ENCODE measurements at regions not wholly inside any gene's neighbourhood (a gene's known extent, or its start where the extent isn't known, plus 50 kb on each side); places are given as distances from the start of the nearest gene placed in this dataset.

DNA sequence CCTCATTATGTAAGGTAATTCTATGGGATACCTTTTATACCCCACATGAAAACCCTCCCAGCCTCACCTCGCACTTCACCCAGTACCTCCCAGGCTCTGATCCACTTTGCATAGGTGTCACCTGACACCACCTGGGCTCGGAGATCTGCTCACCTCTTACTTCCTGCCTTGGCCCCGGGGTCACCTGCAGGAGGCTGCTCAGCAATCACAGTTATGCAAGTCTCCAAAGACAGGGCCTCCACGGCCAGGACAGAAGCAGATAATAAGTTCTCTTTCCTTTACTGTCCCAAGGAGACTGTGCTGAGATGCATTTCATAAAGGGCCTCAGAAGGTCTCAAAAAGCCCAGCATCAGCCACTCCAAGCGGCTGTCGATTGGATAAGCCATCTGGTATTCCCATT, 112.4 kb upstream of the PPP2R2D start:
- TF ChIP-seq CTCF (IDR thresholded peaks at IDR 0.05; ENCODE audit: low read depth, low read length), result no peak
- POLR2A ChIA-PET, result no interaction called here
- CTCF ChIA-PET, result no interaction called here
- no peak overlapping the region for H3K27ac ChIP-seq (ENCODE audit: low read depth, low read length)
- no peak overlapping the region for H3K4me3 ChIP-seq (ENCODE audit: low read depth, low read length)
- DNase-seq (ENCODE audit: low read depth, low spot score), result no peak
- no peaks in the 10 kb centered on the region for H3K27me3 ChIP-seq (ENCODE audit: control insufficient read depth, insufficient read depth, low read length)
- H3K9me3 ChIP-seq (ENCODE audit: control insufficient read depth, insufficient read depth, low read length), result peaks cover 60% of the 10 kb centered on the region

DNA sequence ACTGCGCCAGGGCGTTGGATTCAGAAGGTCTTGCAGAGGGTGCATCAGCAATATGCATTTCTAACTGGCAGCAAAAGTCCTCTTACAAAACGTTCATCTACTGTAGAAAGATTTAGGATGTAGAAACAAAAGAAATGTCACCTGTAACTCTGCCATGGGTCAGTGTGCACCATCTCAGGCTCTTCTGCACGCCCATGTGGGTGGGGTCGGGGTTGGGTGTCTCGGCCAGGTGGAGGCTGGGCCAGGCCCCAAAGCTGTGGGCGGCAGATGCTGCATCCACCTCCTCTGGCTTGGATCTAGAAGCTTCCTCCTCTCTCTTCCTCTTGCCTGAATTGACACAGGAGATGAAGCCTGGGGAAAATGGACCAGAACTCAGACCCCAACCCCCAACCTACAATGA, 111.3 kb upstream of the PPP2R2D start:
- no peak overlapping the region for H3K27ac ChIP-seq (ENCODE audit: low read depth, low read length)
- ChIA-PET CTCF (no interaction called here), POLR2A (no interaction called here)
- H3K27me3 ChIP-seq (ENCODE audit: control insufficient read depth, insufficient read depth, low read length), result no peaks in the 10 kb centered on the region
- H3K4me3 ChIP-seq (ENCODE audit: low read depth, low read length), result no peak overlapping the region
- TF ChIP-seq CTCF (IDR thresholded peaks at IDR 0.05; ENCODE audit: low read depth, low read length), result no peak
- no peak for DNase-seq (ENCODE audit: low read depth, low spot score)
- peaks cover 58% of the 10 kb centered on the region for H3K9me3 ChIP-seq (ENCODE audit: control insufficient read depth, insufficient read depth, low read length)

DNA sequence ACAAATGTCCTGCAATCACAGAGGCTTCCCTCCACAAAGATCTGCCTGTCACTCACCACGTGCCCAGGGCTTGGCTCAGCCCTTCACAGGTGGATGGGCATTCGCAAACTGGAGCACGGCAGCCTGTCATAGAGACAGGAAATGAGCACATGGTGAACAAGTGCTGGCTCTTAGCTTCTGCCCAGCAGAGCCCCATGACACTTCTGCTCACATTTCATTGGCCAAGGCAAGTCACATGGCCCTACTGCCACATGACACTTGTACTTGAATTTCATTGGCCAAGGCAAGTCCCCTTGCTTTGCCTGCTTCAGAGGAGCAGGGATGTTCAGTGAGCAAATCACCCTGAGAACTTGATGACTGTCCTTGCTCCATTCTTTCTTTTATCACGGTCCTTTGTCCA, 110.8 kb upstream of the PPP2R2D start:
- Histone ChIP-seq H3K9me3 (ENCODE audit: control insufficient read depth, insufficient read depth, low read length) (peaks cover 53% of the 10 kb centered on the region), H3K27me3 (ENCODE audit: control insufficient read depth, insufficient read depth, low read length) (no peaks in the 10 kb centered on the region), H3K4me3 (ENCODE audit: low read depth, low read length) (no peak overlapping the region), H3K27ac (ENCODE audit: low read depth, low read length) (no peak overlapping the region)
- ChIA-PET CTCF (no interaction called here), POLR2A (no interaction called here)
- no peak for DNase-seq (ENCODE audit: low read depth, low spot score)
- TF ChIP-seq CTCF (IDR thresholded peaks at IDR 0.05; ENCODE audit: low read depth, low read length), result no peak

GRCh38 chr10:131792011-131792651, 108.7 kb upstream of the PPP2R2D start:
- Histone ChIP-seq H3K4me3 (ENCODE audit: low read depth, low read length) (no peak overlapping the region), H3K27ac (ENCODE audit: low read depth, low read length) (no peak overlapping the region), H3K9me3 (ENCODE audit: control insufficient read depth, insufficient read depth, low read length) (peaks cover 41% of the 10 kb centered on the region), H3K27me3 (ENCODE audit: control insufficient read depth, insufficient read depth, low read length) (no peaks in the 10 kb centered on the region)
- TF ChIP-seq CTCF (IDR thresholded peaks at IDR 0.05; ENCODE audit: low read depth, low read length), result no peak
- DNase-seq (ENCODE audit: low read depth, low spot score), result no peak
- POLR2A ChIA-PET, result no interaction called here
- CTCF ChIA-PET, result no interaction called here

DNA sequence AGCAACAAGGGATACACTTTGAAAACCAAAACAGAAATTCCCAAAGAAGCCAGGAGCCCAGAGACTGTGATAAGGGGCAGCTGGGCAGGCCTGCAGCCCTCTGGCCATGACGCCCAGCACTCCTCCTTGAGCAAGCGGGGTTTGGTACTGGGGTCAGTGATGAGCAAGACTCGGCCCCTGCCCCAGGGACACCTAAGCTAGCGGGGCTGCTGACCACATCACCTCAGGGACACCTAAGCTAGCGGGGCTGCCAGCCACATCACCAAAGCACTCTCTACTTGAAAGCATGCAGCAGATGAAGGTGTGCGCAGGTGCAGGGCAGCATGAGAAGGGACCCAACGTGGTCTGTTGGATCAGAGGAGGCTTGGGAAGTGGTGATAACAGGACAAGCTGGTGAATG, 108.0 kb upstream of the PPP2R2D start:
- H3K4me3 ChIP-seq (ENCODE audit: low read depth, low read length), result no peak overlapping the region
- DNase-seq (ENCODE audit: low read depth, low spot score), result no peak
- peaks cover 46% of the 10 kb centered on the region for H3K9me3 ChIP-seq (ENCODE audit: control insufficient read depth, insufficient read depth, low read length)
- CTCF ChIA-PET, result no interaction called here
- POLR2A ChIA-PET, result no interaction called here
- no peak for TF ChIP-seq CTCF (IDR thresholded peaks at IDR 0.05; ENCODE audit: low read depth, low read length)
- H3K27ac ChIP-seq (ENCODE audit: low read depth, low read length), result no peak overlapping the region
- no peaks in the 10 kb centered on the region for H3K27me3 ChIP-seq (ENCODE audit: control insufficient read depth, insufficient read depth, low read length)
